SK-N-SH treated with all-trans-retinoic acid at 6 μM for 48 hours (cell line): ENCODE measurements at regions not wholly inside any gene's neighbourhood (a gene's known extent, or its start where the extent isn't known, plus 50 kb on each side); places are given as distances from the start of the nearest gene placed in this dataset.

Experiments used
- ATAC-seq: fragments of 200-7000 bp; cut with Tn5 transposase; 3 replicates; pipeline ENCODE4 v1.9.1; 2020; ENCODE audit warnings: mild to moderate bottlenecking, moderate library complexity
- ARNTL ChIP-seq: fragments of 450-650 bp; formaldehyde crosslinking; IDR thresholded peaks from 2 replicates; pipeline ENCODE4 v1.5.0; 2020; ENCODE audit warnings: low read depth, mild to moderate bottlenecking, moderate library complexity, borderline replicate concordance
- CSDC2 ChIP-seq: fragments of 250-450 bp; sonication (Bioruptor Pico); IDR thresholded peaks from 2 replicates; pipeline ENCODE4 v1.5.0; 2020; ENCODE audit warnings: mild to moderate bottlenecking, moderate library complexity
- CSRNP3 ChIP-seq: fragments of 250-450 bp; sonication (Bioruptor Pico); IDR thresholded peaks from 2 replicates; pipeline ENCODE4 v1.5.1; 2021; ENCODE audit warnings: mild to moderate bottlenecking, moderate library complexity
- ESRRG ChIP-seq: fragments of 250-450 bp; sonication (Bioruptor Pico); IDR thresholded peaks from 2 replicates; pipeline ENCODE4 v1.6.1; 2021; ENCODE audit warnings: mild to moderate bottlenecking
- GLIS3 ChIP-seq: fragments of 250-450 bp; sonication (Bioruptor Pico); IDR thresholded peaks from 2 replicates; pipeline ENCODE4 v1.5.0; 2020; ENCODE audit warnings: mild to moderate bottlenecking, moderate library complexity
- ISL1 ChIP-seq: fragments of 250-450 bp; sonication (Bioruptor Pico); IDR thresholded peaks from 2 replicates; pipeline ENCODE4 v2.1.2; 2022; ENCODE audit warnings: mild to moderate bottlenecking, moderate library complexity
- OSR1 ChIP-seq: fragments of 250-450 bp; sonication (Bioruptor Pico); IDR thresholded peaks from 2 replicates; pipeline ENCODE4 v1.8.0; 2022; ENCODE audit warnings: moderate library complexity, mild to moderate bottlenecking, inconsistent platforms
- PATZ1 ChIP-seq: fragments of 250-450 bp; sonication (Bioruptor Pico); IDR thresholded peaks from 2 replicates; pipeline ENCODE4 v1.8.0; 2020; ENCODE audit warnings: mild to moderate bottlenecking, moderate library complexity, borderline replicate concordance
- POU6F1 ChIP-seq: fragments of 250-450 bp; sonication (Bioruptor Pico); IDR thresholded peaks from 2 replicates; pipeline ENCODE4 v1.8.0; 2021; ENCODE audit warnings: low read depth, mild to moderate bottlenecking, moderate library complexity, borderline replicate concordance
- RARB ChIP-seq: fragments of 250-450 bp; sonication (Bioruptor Pico); IDR thresholded peaks from 2 replicates; pipeline ENCODE4 v1.8.0; 2021; ENCODE audit warnings: mild to moderate bottlenecking, moderate library complexity
- TCF4 ChIP-seq: fragments of 250-450 bp; sonication (Bioruptor Pico); IDR thresholded peaks from 2 replicates; pipeline ENCODE4 v1.8.0; 2021; ENCODE audit warnings: mild to moderate bottlenecking, moderate library complexity, borderline replicate concordance
- TOX ChIP-seq: fragments of 250-450 bp; sonication (Bioruptor Pico); IDR thresholded peaks from 2 replicates; pipeline ENCODE4 v1.8.0; 2021; ENCODE audit warnings: mild to moderate bottlenecking, moderate library complexity, borderline replicate concordance
- ZC3H10 ChIP-seq: fragments of 250-450 bp; sonication (Bioruptor Pico); IDR thresholded peaks from 2 replicates; pipeline ENCODE4 v1.5.1; 2021; ENCODE audit warnings: mild to moderate bottlenecking, moderate library complexity
- ZFP3 ChIP-seq: fragments of 250-450 bp; sonication (Bioruptor Pico); IDR thresholded peaks from 2 replicates; pipeline ENCODE4 v1.5.0; 2020; ENCODE audit warnings: mild to moderate bottlenecking, moderate library complexity
- ZFP30 ChIP-seq: fragments of 450-650 bp; formaldehyde crosslinking; IDR thresholded peaks from 2 replicates; pipeline ENCODE4 v1.5.0; 2022; ENCODE audit warnings: mild to moderate bottlenecking, moderate library complexity
- ZNF565 ChIP-seq: fragments of 450-650 bp; formaldehyde crosslinking; conservative IDR thresholded peaks from 2 replicates; pipeline ENCODE4 v1.5.0; 2020; ENCODE audit warnings: low read depth, mild to moderate bottlenecking, moderate library complexity
- ZNF70 ChIP-seq: fragments of 450-650 bp; formaldehyde crosslinking; IDR thresholded peaks from 2 replicates; pipeline ENCODE4 v1.5.0; 2020; ENCODE audit warnings: mild to moderate bottlenecking, moderate library complexity
- ZNF8 ChIP-seq: fragments of 450-650 bp; formaldehyde crosslinking; IDR thresholded peaks from 2 replicates; pipeline ENCODE4 v1.5.0; 2020; ENCODE audit warnings: mild to moderate bottlenecking, moderate library complexity
- TF ChIP-seq, protein P1 (sequence below): fragments of 250-450 bp; sonication (Bioruptor Pico); IDR thresholded peaks from 2 replicates; pipeline ENCODE4 v1.5.0; 2020; ENCODE audit warnings: mild to moderate bottlenecking, moderate library complexity

DNA sequence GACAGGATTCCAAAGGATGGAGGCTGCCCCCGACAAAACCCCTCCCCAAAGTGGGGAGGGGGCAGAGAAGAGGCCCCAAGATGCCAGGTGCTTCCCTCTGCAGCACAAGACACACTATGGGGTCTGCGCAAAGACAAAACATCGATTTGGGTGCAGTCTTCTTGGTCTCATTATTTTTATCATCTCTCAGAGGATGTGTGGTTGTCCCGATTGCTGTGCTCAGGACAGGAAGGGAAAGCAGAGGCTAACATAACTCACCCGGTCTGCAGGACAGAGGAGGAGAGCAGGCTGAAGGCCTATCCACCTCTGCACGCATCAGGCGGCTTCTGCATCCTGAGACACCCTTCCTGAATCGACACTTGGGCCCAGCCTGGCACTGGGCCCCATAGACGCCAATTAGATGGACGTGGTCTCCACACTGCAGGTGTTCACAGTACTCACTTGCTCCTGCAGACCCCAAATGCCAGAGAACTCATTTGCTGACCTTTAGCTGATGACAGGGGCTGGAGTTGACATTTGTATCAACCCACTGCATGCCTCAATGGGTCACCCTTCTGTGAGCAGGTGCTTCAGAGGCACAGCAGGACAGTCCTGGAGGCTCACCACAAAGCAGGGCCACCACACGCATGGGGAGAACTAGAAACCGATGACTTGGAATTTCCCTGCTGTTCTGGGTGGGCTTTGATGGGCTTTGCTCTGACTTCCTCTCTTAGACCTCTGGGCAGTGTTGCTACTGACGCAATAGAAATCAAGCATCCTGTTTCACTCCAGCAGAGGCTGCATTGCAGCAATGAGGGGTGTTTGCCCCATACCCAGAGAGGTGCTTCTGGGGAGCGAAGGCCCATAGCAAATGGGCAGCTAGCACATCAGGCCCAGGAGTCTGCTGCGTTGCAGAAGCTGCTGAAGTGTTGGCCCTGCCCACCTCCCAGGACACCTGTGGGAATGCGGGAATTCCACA is 96.3 kb upstream of the ENPP6 start (continued):
- TF ChIP-seq PATZ1 (CRISPR knock-in tag) (no peak), ARNTL (CRISPR knock-in tag) (no peak)
- TF ChIP-seq, protein P1, sequence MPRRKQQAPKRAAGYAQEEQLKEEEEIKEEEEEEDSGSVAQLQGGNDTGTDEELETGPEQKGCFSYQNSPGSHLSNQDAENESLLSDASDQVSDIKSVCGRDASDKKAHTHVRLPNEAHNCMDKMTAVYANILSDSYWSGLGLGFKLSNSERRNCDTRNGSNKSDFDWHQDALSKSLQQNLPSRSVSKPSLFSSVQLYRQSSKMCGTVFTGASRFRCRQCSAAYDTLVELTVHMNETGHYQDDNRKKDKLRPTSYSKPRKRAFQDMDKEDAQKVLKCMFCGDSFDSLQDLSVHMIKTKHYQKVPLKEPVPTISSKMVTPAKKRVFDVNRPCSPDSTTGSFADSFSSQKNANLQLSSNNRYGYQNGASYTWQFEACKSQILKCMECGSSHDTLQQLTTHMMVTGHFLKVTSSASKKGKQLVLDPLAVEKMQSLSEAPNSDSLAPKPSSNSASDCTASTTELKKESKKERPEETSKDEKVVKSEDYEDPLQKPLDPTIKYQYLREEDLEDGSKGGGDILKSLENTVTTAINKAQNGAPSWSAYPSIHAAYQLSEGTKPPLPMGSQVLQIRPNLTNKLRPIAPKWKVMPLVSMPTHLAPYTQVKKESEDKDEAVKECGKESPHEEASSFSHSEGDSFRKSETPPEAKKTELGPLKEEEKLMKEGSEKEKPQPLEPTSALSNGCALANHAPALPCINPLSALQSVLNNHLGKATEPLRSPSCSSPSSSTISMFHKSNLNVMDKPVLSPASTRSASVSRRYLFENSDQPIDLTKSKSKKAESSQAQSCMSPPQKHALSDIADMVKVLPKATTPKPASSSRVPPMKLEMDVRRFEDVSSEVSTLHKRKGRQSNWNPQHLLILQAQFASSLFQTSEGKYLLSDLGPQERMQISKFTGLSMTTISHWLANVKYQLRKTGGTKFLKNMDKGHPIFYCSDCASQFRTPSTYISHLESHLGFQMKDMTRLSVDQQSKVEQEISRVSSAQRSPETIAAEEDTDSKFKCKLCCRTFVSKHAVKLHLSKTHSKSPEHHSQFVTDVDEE, result no peak
- TF ChIP-seq, all 23 proteins: peak for 0

GRCh38 chr4:184313058-184313581 is 95.4 kb upstream of the ENPP6 start:
- ATAC-seq, result no peak

DNA sequence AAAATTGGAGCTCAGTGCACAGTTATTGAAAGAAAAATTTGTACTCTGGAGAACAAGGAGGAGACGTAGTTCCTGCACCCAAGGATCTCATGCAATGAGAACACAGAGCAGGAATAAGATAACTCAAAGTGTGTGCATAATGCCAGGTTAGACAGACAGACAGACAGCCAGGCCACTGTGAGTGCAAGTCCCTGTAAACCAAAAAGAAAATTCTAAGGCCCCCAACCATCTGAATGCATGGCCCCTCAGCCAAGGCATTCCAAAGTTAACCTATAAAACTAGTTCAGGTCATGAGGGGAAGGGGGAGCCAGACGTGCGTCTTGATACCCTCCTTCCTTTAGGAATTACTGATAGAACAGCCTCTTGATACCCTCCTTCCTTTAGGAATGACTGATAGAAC is 94.5 kb upstream of the ENPP6 start:
- ATAC-seq, result no peak
- no peak for TF ChIP-seq ZFP30
- TF ChIP-seq POU6F1, result no peak
- TF ChIP-seq CSRNP3 (CRISPR knock-in tag), result no peak
- no peak for TF ChIP-seq OSR1
- no peak for TF ChIP-seq TOX (CRISPR knock-in tag)
- TF ChIP-seq, protein P1, result no peak
- TF ChIP-seq ESRRG, result no peak
- no peak for TF ChIP-seq TCF4 (CRISPR knock-in tag)
- no peak for TF ChIP-seq RARB
- no peak for TF ChIP-seq GLIS3
- no peak for TF ChIP-seq ZC3H10 (CRISPR knock-in tag)

More at GRCh38 chr4:184313058-184313581, 95.4 kb upstream of the ENPP6 start:
- TF ChIP-seq ZNF70 (CRISPR knock-in tag) (no peak), ZNF8 (CRISPR knock-in tag) (no peak), POU6F1 (no peak), CSDC2 (CRISPR knock-in tag) (no peak), ZNF565 (CRISPR knock-in tag) (no peak), ZFP3 (no peak), ESRRG (no peak), PATZ1 (CRISPR knock-in tag) (no peak), ISL1 (CRISPR knock-in tag) (no peak), ARNTL (CRISPR knock-in tag) (no peak)
